Uterus (tissue), 2 donors: ENCODE measurements at regions not wholly inside any gene's neighbourhood (a gene's known extent, or its start where the extent isn't known, plus 50 kb on each side); places are given as distances from the start of the nearest gene placed in this dataset.

Experiments
- POLR2A ChIP-seq, 2 donors: fragments of 450-650 bp; IDR thresholded peaks; one replicate each; pipeline ENCODE4 v1.6.1; 2016; ENCODE audit warnings: antibody characterized with exemption in 2 of 2, mild to moderate bottlenecking in 1 of 2, moderate library complexity in 1 of 2
- TF ChIP-seq, protein P1 (sequence below), 4 experiments: fragments of 200-600 bp in 2 of 4; fragments of 450-650 bp in 2 of 4; sonication (generic) in 2 of 4; IDR thresholded peaks; one replicate each; pipeline ENCODE4 v1.5.1; 2016 to 2019; ENCODE audit warnings: antibody characterized with exemption in 4 of 4, mild to moderate bottlenecking in 2 of 4, moderate library complexity in 1 of 4

DNA sequence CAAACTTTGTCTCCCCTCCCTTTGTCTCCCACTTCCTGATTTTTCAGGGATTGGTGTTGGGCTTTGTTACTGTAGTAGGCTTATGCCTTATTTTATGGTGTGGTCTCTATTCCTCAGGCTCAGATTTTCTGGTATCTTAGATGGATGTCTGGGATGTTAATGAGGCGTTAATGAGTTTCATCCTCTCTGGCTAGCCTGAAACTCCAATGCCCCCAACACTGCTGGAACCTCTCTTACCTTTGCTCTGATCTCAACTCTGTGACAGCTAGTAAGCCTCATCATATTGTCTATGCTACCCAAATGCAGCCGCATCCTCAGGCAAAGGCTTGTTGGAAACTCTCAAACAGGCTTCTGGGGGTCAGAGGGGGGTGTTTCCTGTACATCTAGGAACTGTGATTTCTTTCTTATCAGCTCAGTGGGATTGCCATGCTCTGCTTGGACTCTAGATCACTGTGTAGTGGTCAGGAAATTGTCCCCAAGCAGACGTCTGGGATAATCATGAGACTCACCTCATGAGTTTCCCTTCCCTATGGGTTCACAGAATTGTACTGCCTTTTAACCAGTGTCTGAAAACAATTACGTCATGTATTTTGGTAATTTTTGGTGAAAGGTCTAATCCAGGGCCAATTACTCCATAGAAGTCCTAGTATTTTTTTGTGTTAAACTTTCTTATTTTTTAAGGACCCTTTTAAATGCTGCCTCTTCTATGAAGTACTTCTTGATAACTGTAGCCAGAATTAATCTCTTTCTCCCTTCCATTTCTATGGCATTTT lies 88.8 kb upstream of the TRPC7 start:
- TF ChIP-seq, protein P1, sequence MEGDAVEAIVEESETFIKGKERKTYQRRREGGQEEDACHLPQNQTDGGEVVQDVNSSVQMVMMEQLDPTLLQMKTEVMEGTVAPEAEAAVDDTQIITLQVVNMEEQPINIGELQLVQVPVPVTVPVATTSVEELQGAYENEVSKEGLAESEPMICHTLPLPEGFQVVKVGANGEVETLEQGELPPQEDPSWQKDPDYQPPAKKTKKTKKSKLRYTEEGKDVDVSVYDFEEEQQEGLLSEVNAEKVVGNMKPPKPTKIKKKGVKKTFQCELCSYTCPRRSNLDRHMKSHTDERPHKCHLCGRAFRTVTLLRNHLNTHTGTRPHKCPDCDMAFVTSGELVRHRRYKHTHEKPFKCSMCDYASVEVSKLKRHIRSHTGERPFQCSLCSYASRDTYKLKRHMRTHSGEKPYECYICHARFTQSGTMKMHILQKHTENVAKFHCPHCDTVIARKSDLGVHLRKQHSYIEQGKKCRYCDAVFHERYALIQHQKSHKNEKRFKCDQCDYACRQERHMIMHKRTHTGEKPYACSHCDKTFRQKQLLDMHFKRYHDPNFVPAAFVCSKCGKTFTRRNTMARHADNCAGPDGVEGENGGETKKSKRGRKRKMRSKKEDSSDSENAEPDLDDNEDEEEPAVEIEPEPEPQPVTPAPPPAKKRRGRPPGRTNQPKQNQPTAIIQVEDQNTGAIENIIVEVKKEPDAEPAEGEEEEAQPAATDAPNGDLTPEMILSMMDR (IDR thresholded peaks at IDR 0.05), result no peak
- TF ChIP-seq POLR2A (IDR thresholded peaks at IDR 0.05), result no peak
